OCI-LY1 (cell line): ENCODE measurements at regions not wholly inside any gene's neighbourhood (a gene's known extent, or its start where the extent isn't known, plus 50 kb on each side); places are given as distances from the start of the nearest gene placed in this dataset.

ENCODE experiments used
- H2AFZ ChIP-seq: fragments of 200-600 bp; sonication (generic), shearing (Covaris generic); 2 replicates; pipeline ENCODE4 v1.6.0; 2014; ENCODE audit warnings: antibody characterized with exemption, mild to moderate bottlenecking, low read length
- H3F3A ChIP-seq: fragments of 200-600 bp; sonication (generic), shearing (Covaris generic); 2 replicates; pipeline ENCODE4 v1.6.0; 2014; ENCODE audit warnings: mild to moderate bottlenecking, antibody characterized with exemption, low read length, moderate library complexity; ENCODE audit not compliant: insufficient read depth
- H3K27ac ChIP-seq: fragments of 200-600 bp; sonication (generic); 2 replicates; pipeline ENCODE4 v1.5.1; 2014; ENCODE audit warnings: low read length, mixed run types, mild to moderate bottlenecking, low read depth; ENCODE audit not compliant: poor library complexity, severe bottlenecking
- H3K27me3 ChIP-seq: fragments of 200-600 bp; sonication (generic); 2 replicates; pipeline ENCODE4 v1.6.0; 2014; ENCODE audit warnings: antibody characterized with exemption, mild to moderate bottlenecking, low read length, moderate library complexity; ENCODE audit not compliant: insufficient read depth
- H3K36me3 ChIP-seq: fragments of 200-600 bp; sonication (generic); 2 replicates; pipeline ENCODE4 v1.6.1; 2014; ENCODE audit warnings: mild to moderate bottlenecking, antibody characterized with exemption, low read length, moderate library complexity, mixed read lengths; ENCODE audit not compliant: insufficient read depth
- H3K4me1 ChIP-seq: fragments of 200-600 bp; sonication (generic); 2 replicates; pipeline ENCODE4 v1.5.1; 2014; ENCODE audit warnings: mild to moderate bottlenecking, low read length, moderate library complexity; ENCODE audit not compliant: insufficient read depth, severe bottlenecking
- H3K4me2 ChIP-seq: fragments of 200-600 bp; sonication (generic), shearing (Covaris generic); 2 replicates; pipeline ENCODE4 v1.6.1; 2014; ENCODE audit warnings: low read length
- H3K4me3 ChIP-seq: fragments of 200-600 bp; sonication (generic); 2 replicates; pipeline ENCODE4 v1.5.1; 2014; ENCODE audit warnings: low read length, low read depth, mild to moderate bottlenecking, mixed read lengths; ENCODE audit not compliant: poor library complexity, severe bottlenecking
- H3K79me2 ChIP-seq: fragments of 200-600 bp; shearing (Covaris generic); 2 replicates; pipeline ENCODE4 v1.6.1; 2016; ENCODE audit warnings: mixed run types, low read length, mixed read lengths; ENCODE audit not compliant: insufficient read depth
- H3K9ac ChIP-seq: fragments of 200-600 bp; sonication (generic), shearing (Covaris generic); 2 replicates; pipeline ENCODE4 v1.6.1; 2014; ENCODE audit warnings: mild to moderate bottlenecking, low read length, mixed read lengths
- H3K9me2 ChIP-seq: fragments of 200-600 bp; sonication (generic), shearing (Covaris generic); 2 replicates; pipeline ENCODE4 v1.6.1; 2014; ENCODE audit warnings: low read depth, mild to moderate bottlenecking, low read length, mixed read lengths
- H3K9me3 ChIP-seq: fragments of 200-600 bp; shearing (Covaris generic); 2 replicates; pipeline ENCODE4 v1.6.1; 2014; ENCODE audit warnings: low read length, mixed read lengths
- H4K20me1 ChIP-seq: fragments of 200-600 bp; sonication (generic), shearing (Covaris generic); 2 replicates; pipeline ENCODE4 v1.6.0; 2016; ENCODE audit warnings: mild to moderate bottlenecking, low read length; ENCODE audit not compliant: insufficient read depth
- EZH2 ChIP-seq: fragments of 200-600 bp; sonication (generic), shearing (Covaris generic); IDR thresholded peaks from 2 replicates; pipeline ENCODE4 v1.8.0; 2017; ENCODE audit warnings: borderline replicate concordance, mixed run types, mild to moderate bottlenecking, antibody characterized with exemption, low read length, moderate library complexity, mixed read lengths
- TF ChIP-seq, protein P1 (sequence below): fragments of 200-600 bp; sonication (generic), shearing (Covaris generic); IDR thresholded peaks from 2 replicates; pipeline ENCODE4 v1.5.1; 2017; ENCODE audit warnings: mild to moderate bottlenecking, antibody characterized with exemption, low read length, moderate library complexity, mixed read lengths

DNA sequence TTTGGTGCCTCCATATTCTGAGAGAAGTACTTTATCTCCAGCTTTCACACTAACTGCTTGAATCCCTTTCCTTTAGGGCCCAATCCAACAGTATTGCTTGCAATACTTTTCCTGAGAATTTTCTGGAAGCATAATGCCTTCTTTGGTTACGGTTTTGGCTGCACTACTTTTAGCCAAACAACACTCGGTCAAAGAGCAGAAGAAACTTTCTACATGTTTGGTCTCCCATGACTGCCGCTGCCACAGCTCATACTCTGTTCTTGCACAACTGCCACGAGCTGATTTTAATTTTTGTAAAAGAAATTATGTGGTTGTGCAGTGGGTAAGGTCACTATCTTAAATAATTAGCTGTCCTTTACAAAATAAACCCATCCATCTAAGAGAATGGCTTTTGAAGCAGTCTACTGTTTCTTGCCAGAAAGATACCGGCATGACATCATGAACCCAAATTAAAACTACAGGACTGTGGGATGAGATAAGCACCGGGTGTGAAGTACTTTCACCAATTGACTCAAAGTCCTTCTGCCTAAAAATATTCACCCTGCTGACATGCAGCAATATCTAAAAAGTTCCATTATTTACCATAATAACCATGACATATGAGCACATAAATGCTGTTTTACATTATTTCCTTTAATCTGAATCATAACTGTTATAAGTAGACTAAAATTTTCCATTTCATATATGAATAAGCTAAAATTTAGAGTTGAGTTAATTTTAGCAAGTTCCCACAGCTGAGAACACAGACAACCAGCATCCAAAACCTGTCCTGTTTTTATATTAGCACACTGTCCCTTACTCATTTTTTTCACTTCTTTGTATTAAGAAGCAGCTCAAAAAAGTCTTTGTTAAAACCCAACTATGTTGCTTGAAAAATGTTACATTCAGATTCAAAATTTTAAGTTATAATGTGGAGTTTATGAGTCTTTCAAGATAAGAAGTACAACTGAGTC is 1154.3 kb downstream of the EPHA3 start:
- Histone ChIP-seq H3K9ac (no peak overlapping the region), H2AFZ (no peak overlapping the region), H3F3A (no peaks in the 10 kb centered on the region), H4K20me1 (no peaks in the 10 kb centered on the region), H3K4me2 (no peak overlapping the region), H3K9me3 (no peaks in the 10 kb centered on the region), H3K4me1 (no peaks in the 10 kb centered on the region), H3K79me2 (no peaks in the 10 kb centered on the region), H3K36me3 (no peaks in the 10 kb centered on the region), H3K9me2 (no peaks in the 10 kb centered on the region), H3K27ac (no peak overlapping the region), H3K4me3 (no peak overlapping the region), H3K27me3 (no peaks in the 10 kb centered on the region)
- TF ChIP-seq EZH2 = no peak
- TF ChIP-seq, protein P1, sequence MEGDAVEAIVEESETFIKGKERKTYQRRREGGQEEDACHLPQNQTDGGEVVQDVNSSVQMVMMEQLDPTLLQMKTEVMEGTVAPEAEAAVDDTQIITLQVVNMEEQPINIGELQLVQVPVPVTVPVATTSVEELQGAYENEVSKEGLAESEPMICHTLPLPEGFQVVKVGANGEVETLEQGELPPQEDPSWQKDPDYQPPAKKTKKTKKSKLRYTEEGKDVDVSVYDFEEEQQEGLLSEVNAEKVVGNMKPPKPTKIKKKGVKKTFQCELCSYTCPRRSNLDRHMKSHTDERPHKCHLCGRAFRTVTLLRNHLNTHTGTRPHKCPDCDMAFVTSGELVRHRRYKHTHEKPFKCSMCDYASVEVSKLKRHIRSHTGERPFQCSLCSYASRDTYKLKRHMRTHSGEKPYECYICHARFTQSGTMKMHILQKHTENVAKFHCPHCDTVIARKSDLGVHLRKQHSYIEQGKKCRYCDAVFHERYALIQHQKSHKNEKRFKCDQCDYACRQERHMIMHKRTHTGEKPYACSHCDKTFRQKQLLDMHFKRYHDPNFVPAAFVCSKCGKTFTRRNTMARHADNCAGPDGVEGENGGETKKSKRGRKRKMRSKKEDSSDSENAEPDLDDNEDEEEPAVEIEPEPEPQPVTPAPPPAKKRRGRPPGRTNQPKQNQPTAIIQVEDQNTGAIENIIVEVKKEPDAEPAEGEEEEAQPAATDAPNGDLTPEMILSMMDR = no peak
